ENCODE measurements at regions not wholly inside any gene's neighbourhood (a gene's known extent, or its start where the extent isn't known, plus 50 kb on each side); places are given as distances from the start of the nearest gene placed in this dataset.
"Not testable (repeated sequence)": the region's sequence is repeated elsewhere in the genome, so short reads cannot be mapped to it uniquely, and the experiment has no call there.

DNA sequence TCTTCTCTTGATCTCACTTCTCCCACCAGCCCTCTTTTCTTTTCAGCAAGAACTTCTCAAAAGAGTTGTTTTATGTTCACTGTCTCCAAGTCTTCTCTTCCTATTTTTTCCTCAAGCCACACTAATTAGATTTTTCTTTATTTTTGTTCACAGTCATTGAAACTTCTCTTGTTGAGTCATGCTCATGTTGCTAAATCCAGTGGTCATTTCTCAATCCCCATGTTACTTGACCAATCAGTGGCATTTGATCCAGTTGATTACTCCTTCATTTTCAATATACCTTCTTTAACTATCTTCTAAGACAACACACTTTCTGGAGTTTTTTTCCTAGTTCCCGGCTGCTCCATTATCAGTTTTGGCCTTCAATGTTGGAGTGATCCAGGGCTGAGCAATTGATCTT is 103.1 kb upstream of the LSM6 start:
- DNase-seq = no peak

DNA sequence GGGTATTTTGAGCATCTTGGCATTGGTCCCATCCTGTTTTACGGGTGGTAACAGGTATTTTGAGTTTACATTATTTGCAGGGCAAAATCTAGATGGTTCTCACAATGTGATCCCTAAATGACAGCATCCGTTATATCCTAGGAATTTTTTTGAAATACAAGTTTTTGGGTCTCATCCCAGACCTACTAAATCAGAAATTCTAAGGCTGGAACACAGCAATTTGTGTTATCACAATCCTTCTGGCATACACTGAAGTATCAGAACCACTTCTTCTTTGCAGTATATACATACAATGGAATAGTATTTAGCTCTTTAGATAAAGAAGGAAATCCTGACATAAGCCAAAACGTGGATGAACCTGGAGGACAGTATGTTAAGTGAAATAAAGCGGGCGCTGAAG is 104.1 kb upstream of the LSM6 start:
- no peak for DNase-seq

DNA sequence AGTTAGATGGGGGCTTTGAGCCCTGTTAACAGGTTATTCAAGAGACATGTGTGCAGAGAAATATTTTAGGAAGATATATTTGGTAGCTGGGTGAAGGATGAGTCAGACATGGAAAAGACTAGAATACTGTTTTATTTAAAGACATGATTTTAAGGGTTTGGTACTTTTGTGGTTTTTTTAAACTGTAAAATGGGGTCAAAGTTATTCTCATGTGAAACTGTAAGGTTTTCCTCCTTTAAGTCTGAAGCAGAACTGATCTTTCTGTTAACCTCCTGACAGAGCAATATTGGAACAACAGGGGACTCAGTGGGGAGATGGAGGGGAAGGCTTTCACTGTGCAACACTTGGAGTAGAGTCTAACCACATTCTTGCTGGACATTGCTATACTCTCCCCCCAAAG is 112.4 kb upstream of the LSM6 start:
- DNase-seq = no peak

DNA sequence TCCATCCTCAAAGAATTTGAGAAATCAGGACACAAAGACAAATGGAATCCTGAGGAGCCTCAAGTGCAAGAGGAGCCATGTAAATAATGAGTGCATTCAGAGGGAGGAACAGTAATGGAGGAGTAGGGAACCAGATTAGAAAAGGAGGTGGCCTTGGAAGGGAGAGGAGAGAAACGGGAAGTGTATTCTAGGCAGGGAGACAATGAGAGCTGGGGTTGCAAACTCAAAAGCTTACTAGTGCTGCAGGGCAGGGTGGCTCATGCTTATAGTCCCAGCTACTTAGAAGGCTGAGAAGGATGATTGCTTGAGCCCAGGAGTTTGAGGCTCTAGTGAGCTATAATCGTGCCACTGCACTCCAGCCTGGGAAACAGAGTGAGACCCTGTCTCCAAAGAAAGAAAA is 113.2 kb upstream of the LSM6 start:
- no peak for DNase-seq

DNA sequence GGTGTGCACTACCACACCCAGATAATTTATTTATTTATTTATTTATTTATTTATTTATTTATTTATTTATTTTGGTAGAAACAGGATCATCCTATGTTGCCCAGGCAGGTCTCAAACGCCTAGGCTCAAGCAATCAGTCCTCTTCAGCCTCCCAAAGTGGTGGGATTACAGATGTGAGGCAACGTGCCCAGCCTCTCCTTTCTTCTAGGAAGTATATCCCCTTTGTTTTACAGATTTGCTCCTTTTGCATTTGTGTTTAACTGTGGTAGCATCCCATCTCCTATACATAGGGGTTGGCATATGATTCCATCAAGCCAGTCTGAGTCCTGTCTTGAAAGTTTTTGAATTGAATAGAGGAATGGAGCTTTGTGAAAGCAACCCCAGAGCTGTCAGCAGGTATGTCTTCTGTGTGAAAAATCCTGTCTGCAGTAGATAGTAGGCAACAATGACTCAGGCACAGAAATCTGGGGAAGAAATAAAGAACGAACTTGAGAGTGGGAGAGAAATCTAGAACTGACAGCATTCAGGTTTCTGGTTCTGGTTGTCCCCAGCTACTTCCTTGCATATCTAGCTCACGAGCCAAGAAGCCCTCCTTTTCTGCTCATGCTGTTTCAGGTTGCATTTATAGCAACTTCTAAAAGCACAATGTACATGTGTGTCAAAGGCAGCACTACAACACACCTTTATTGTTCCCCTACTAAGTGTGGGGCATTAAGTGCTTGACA is 113.7 kb upstream of the LSM6 start:
- no peak for DNase-seq

DNA sequence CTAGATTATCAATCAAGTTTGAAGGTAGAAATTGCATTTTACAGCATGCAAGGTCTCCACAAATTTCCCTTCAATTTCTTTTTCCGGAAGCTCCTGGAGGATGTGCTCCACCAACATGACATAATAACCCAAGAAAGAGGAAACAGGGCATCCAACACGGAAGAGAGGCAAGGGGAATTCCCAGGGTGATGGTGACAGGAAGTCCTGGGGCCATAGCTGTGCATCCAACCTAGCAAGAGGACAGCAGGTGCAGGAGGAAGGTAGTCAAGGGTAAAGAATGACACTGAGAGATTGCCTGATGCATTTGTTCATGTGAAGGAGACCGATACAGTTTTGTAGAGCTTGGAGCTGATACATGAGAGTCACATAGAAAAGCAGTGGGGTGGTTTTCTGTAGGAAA is 115.7 kb upstream of the LSM6 start:
- no peak for DNase-seq

DNA sequence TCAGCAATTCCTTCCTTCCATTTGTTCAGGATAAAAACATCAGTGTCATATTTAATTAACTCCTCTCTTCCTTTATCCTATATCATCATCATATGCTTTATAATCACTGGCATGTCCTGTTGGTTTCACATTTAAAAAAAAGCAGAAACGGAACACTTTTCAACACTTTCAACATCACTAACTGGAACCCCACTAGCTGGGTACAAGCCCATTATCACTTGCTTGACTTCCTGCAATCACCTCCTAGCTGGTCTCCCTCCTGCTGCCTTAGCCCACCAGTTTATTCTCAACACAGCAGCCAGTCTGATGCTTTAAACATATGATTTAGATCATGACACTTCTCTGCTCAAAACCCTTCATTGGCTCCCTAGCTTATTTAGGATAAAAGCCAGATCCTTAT is 116.4 kb upstream of the LSM6 start:
- peak; percentile 12 for DNase-seq

DNA sequence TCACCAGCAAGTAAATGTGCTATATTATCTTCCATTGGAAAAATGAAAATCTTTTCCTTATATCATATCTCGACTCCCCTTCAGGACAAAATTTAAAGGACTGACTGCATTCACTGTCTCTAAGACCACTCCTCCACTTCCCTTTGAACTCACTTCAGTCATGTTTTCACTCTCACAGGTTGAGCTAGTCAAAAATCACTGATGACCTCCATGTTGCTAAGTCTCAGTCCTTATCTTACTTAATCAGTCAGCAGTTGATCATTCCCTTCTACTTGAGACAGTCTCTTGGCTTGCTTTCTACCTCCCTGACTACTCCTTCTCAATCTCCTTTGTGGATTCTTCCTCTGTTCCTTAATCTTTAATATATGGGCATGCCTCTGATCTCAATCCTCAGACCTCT is 117.0 kb upstream of the LSM6 start:
- no peak for DNase-seq

DNA sequence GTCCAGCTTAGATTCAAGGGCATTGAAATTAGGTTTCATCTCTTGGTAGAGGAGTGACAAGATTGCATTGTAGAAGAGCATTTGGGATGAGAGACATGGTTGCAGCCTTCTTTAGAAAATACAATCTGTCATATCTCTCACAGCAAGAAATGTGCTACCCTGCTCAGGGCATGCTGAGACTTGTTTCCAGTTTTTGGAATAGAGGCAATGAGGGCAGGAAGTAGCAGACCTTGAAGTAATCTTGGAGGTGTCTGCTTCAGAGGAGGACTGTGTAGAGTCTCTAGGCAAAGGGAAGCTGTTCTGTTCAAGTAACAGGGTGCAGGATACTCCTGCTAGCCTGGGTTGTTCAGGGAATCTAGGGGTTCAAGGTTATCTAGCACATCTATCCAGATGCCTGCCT is 116.1 kb upstream of the ZNF827 start:
- no peak for DNase-seq

DNA sequence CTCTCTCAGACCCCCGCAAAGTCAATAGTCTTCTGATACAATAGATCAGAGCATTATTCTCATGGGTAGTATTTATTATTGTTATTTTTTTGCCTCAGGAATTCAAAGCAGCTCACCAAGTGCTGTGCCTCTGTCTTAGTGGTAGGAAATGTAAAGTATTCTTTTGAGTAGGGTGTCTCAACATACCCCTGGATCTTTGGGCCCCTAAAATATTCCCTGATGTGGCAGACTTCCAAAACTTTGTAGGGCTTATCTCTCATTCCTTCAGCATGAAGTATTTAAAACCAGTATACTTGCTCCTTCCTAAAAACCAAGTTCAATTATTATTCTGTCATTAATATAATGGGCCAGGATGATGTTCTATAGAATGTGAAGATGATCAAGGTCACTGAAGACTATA is 115.3 kb upstream of the ZNF827 start:
- DNase-seq = no peak

DNA sequence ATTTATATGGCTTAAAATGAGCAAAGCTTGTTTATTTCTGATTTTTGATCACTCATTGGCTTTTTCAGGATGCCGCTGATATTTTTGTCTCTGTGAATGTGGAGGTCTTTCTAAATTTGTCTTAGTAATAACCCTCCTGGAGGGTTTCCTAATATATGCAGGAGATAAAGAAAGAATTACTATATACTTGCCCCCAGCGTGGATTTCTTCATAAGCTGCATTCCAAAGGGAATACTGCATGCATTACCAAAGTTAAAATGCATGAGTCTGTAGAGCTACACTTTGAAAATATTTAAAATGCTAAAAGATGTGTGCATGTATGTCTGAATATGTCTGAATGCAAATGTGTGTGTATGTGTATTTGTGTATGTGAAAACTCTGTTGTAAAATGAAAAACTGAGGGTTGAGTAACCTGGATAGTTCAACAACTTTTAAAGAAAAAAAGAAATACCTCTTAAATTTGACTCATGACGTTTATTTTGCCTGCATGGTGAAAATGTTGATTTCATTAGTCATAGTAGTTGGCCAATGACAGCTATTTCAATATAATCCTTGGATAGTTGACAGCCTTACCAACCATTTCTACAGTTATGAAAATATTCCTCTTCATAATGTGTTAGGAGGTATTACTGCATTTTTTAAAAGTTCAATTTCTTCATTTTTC is 113.2 kb upstream of the ZNF827 start:
- no peak for DNase-seq

DNA sequence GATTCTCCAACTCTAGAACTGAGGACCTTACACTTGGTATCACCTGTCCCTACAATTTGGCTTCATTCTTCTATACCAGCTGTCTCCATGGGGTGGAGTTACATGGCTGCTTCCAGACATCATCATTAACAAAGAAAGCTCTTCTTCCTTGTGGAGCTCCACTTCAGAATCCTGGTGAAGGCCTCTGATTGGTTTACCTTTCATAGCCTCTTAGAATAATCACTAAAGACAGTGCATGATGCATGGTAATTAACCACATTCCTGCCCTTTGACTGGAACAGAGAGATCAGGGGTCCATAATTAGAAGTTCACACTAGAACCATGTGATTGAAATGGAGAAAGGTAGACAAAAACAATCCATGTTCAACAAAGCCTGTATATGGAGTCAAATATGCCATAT is 112.6 kb upstream of the ZNF827 start:
- no peak for DNase-seq

DNA sequence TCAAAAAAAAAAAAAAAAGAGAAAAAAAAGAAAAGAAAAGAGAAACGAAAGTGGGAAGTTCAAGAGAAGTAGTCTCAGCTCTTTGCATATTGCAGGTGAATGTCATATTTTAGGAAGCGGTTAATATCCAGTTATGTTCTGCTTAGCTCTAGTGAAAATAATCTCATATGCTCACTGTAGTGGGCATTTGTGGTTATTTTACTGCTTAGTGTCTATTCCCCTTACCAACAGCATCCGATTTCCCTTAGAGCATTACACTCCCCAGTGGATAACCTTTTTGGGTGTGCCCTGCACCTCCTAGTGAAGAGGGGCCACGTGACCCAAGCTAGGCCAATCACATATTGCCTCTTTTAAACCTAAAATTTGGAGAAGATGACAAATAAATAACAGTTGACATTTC is 111.2 kb upstream of the ZNF827 start:
- DNase-seq = no peak

DNA sequence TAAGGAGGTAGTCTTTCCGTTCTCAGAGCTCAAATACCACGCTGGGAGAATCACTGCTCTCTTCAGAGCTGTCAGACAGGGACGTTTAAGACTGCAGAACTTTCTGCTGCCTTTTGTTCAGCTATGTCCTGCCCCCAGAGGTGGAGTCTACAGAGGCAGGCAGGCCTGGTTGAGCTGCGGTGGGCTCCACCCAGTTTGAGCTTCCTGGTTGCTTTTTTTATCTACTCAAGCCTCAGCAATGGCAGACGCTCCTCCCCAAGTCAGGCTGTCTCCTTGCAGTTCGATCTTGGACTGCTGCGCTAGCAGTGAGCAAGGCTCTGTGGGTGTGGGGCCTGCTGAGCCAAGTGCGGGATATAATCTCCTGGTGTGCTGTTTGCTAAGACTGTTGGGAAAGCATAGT is 109.1 kb upstream of the ZNF827 start:
- DNase-seq = not testable (repeated sequence)

DNA sequence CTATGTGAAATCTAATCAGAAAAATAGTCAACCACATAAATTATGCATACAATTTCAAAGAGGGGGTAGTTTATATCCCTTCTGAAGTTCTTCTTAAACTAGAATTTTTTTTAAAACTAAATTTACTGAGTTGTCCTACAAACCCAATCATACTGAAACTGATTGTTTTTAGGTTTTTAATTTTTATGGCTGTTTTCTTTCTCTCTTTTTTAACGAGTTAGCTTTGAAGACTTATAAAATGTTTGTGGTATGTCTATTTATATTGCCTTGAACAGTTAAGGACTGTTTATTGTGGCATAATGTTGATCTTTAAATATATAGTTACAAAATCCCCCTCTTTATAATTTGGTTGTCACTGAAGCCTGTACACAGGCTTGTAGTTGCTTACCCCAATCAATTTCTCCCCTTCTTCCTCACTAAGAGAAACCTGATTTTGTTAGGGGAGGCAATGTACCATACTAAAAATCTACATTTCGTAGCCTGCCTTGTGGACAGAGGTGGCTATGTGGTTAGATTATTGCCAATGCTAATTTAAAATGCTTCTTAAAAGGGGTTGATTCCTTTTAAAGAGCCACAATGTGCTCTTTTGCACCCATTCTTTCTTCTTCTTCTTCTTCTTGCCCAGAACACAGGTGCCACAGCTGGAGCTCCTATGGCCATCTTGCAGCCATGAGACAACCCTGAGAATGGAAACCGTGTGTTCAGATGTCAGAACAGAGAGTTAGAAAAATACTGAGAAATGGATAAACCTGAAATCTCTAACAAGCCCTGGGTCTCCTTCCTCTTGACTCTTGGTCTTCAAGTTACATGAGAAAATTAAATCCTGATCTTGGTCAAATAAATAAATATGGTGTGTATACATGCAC is 102.7 kb upstream of the ZNF827 start:
- DNase-seq = no peak

DNA sequence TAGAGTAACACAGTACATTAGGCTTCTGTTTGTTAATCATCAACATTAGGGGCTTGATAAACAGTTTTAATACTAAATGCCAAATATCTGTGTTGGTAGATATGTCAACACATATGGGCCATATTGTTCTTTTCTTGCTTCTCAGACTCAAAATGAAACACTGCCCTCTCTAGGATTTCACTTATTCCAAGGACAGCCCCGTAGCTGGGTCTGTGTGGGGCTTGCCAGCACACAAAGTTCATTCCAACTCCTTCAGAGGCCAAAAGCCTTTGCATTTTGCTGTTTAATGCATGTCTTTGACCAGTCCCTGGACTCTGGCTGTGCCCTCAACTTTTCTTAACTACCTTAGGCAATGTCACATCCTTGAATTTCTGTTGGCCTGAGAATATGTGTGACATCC is 102.0 kb upstream of the ZNF827 start:
- no peak for DNase-seq

DNA sequence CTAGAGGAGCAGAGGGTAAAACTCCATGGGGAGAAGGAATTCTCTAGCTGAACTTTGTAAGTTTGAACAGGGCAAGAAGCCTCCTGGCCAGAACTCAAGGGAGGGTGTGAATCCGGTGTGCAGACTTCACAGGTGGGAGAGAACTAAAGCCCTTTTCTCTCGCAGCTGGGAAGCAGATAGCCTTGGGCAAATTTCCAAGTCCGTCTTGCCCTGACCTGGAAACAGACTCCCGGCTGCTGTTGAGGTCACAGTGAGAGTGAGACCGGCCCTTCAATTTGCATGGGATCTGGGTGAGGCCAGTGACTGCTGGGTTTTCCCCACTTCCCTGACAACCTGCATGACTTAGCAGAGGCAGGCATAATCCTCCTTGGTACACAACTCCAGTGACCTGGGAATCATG is 94.5 kb upstream of the ZNF827 start:
- no peak for DNase-seq

DNA sequence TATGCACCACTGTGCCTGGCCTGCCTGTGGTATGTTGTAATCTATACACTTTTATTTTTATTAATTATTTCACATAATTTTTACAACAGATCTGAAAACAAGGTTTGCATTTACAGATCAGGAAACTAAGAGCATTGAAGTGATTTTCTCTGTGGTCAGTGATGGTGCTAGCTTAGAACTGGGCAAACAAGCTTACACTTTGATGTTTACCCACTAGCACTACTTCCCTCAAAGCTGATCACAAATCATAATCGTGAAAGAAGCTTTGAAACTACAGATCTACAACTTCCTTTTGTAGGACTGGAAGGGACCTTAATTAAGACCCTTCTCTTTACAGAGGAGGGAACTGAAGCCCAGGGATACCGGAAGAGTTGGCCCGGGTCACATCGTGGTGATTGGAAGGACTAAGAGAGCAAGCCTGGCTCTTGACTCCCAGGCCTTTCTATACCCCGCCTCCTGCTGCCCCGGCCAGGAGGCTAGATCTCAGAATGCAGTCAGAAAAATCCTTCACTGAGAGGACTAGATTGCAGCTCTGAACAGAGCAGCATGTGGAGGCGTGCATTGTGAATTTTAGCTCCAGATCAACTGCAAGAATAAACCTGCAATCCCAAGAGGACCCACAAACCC is 93.7 kb upstream of the ZNF827 start:
- no peak for DNase-seq

DNA sequence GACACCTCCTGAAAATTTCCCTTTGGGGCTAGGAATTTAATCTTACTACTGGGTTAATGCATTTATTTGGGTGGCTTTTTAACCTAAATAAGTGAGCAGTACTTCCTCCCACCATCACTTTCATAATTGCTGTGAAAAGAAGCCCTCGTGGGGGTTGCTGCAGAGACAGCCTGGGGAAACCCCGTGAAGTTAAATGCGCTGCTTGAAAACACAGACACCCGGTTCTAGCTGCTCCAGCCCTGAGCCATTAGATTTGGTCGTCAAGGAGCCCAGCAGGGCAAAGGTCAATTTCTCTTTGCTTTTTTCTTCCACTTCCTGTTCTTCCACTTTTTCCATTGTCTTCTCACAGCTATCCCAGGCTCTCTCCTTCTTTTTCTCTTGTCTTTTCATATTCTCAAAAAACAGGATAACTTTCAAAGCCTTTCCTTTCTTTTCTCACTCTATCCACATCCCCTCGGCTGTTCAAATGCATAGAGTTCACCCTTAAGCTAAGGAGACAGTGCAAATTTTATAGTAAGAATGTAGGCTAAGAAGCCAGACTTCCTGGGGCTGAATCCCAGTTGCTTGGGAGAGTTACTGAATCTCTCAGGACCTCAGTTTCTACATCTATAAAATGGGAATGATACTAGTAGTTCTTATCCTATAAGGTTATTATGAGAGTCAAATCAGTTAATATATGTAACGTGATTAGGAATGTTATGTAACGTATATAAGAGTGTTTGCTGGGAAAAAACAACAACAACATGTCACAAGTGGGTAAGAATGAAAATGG is 91.5 kb upstream of the ZNF827 start:
- DNase-seq = no peak

DNA sequence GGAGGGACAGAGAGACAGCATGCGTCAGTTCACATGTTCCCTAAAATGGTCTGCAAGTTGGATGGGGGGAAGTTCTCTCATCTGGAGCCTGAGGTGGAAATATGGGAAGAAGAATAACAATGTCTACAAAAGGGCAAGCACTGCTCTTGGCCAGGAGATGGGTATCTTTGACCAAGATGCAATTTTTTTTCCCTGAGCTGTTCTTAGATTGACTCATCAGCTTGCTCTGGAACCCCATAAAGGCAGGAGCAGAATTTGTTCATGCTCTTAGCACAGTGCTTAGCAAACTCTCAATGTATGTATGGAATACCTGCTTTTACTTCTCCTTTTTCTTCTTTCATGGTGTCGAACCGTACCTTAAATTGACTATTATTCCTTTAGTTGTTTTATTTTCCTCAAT is 90.5 kb upstream of the ZNF827 start:
- no peak for DNase-seq

DNA sequence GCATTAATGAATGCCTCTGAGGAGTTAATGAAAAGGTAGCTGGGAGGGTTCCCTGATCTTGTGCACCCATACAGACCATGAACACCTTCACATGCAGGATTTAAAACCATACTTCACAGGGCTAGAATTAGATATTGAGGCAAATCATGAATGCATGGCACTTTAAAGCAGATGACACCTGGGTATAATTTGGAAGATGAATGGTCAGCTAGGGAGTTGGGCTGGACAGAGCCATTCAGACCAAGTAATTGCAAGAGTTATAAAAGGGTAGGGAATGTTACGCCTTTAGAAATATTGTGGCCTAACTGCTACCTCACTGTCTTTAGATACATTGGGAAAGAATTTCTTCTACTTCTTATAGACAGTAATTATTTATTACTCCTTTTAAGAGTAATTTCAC is 89.1 kb upstream of the ZNF827 start:
- no peak for DNase-seq

DNA sequence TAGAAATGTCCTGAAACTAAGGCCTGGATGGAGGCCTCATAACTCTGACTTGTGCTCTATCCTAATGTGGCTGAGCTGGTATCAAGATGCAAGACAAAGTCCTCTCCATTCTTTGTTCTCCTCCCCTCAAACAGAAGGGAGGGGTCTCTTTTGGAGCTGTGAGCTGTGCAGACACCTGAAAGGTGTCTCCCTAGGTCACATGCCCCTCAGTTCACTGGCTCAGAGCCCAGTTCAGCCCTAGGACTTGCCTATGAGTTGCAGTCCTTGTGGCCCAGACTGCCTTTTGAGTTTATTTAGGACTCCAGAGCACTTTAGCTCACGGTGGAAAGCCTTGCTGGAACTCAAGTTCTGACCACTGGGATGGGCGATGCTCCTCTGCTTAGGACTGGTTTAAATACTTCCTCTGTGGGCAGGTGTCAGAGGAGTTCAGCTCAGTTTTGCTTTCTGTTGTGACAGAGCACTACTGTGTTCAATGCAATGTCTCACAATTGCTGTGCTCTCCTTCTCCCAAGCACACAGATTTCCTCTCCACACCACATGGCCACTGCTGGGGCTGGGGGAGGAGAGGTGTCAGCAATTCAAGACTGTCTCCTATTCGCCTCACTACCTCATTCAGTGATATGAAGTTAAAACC is 84.8 kb upstream of the ZNF827 start:
- DNase-seq = no peak
